H1 (cell line): ENCODE measurements at regions not wholly inside any gene's neighbourhood (a gene's known extent, or its start where the extent isn't known, plus 50 kb on each side); places are given as distances from the start of the nearest gene placed in this dataset.
"Not testable (repeated sequence)": the region's sequence is repeated elsewhere in the genome, so short reads cannot be mapped to it uniquely, and the experiment has no call there.

Experiments used
- CTCF ChIA-PET: fragments of 300-600 bp; sonication (Branson Sonifier 250); formaldehyde crosslinking; loops from one replicate; lab custom pipeline; 2021; ENCODE audit not compliant: partially characterized antibody; lab: Charles Lee
- POLR2A ChIA-PET: fragments of 300-600 bp; sonication (Branson Sonifier 250); formaldehyde crosslinking; loops from one replicate; lab custom pipeline; 2021; ENCODE audit warnings: inconsistent platforms; ENCODE audit not compliant: partially characterized antibody; lab: Charles Lee
- DNase-seq, 2 experiments: peaks; one replicate each; pipeline versions ENCODE4 v3.0.0 to v3.0.0-alpha.2; 2010 to 2022; ENCODE audit warnings: low spot score in 2 of 2, low read depth in 1 of 2, mixed read lengths in 1 of 2
- FAIRE-seq: peaks from 2 replicates; lab custom pipeline; 2011; peaks lifted over from hg19 to GRCh38; lab: Jason Lieb, UNC
- H2AFZ ChIP-seq: 2 replicates; pipeline ENCODE4 v1.8.1; 2012; ENCODE audit warnings: low read length, inconsistent platforms
- H2AK5ac ChIP-seq: 2 replicates; pipeline ENCODE4 v1.6.1; 2013; ENCODE audit warnings: low read depth, low read length
- H2BK120ac ChIP-seq: replicated peaks from 2 replicates; pipeline ENCODE3; 2013; ENCODE audit warnings: low read depth, low read length, inconsistent platforms
- H2BK12ac ChIP-seq: 2 replicates; pipeline ENCODE4 v1.6.1; 2013; ENCODE audit warnings: low read depth, low read length
- H2BK15ac ChIP-seq: 2 replicates; pipeline ENCODE4 v1.6.1; 2013; ENCODE audit warnings: low read length
- H2BK20ac ChIP-seq: 2 replicates; pipeline ENCODE4 v1.6.1; 2013; ENCODE audit warnings: low read length
- H2BK5ac ChIP-seq: 2 replicates; pipeline ENCODE4 v1.6.1; 2013; ENCODE audit warnings: low read depth, low read length
- H3K14ac ChIP-seq: 2 replicates; pipeline ENCODE4 v1.6.1; 2013; ENCODE audit warnings: inconsistent platforms; ENCODE audit not compliant: insufficient read length
- H3K18ac ChIP-seq: 2 replicates; pipeline ENCODE4 v1.6.1; 2013; ENCODE audit warnings: low read length; ENCODE audit errors: extremely low read depth
- H3K23ac ChIP-seq: 2 replicates; pipeline ENCODE4 v1.6.1; 2013; ENCODE audit warnings: inconsistent platforms; ENCODE audit not compliant: insufficient read length
- H3K23me2 ChIP-seq: 2 replicates; pipeline ENCODE4 v1.6.1; 2013; ENCODE audit warnings: low read depth, low read length
- H3K27ac ChIP-seq: 2 replicates; pipeline ENCODE4 v1.6.1; 2011; ENCODE audit warnings: low read depth, low read length, inconsistent platforms
- H3K27me3 ChIP-seq, 4 experiments: replicated peaks in 1 of 4; 1 replicate in 1 of 4; 2 replicates in 3 of 4; pipeline versions ENCODE4 v1.6.1 to v1.8.1; 2011 to 2013; ENCODE audit warnings: low read length in 3 of 4, mild to moderate bottlenecking in 3 of 4, inconsistent platforms in 2 of 4, mixed read lengths in 2 of 4, moderate library complexity in 1 of 4; ENCODE audit not compliant: control insufficient read depth in 3 of 4, insufficient read depth in 3 of 4; ENCODE audit errors: extremely low read depth in 1 of 4
- H3K36me3 ChIP-seq, 4 experiments: 2 replicates each; pipeline versions ENCODE4 v1.6.1 to v1.8.1; 2011 to 2013; ENCODE audit warnings: mild to moderate bottlenecking in 4 of 4, low read length in 3 of 4, moderate library complexity in 2 of 4, control low read depth in 1 of 4, inconsistent platforms in 1 of 4; ENCODE audit not compliant: insufficient read depth in 4 of 4, control insufficient read depth in 2 of 4
- H3K4ac ChIP-seq: replicated peaks from 2 replicates; pipeline ENCODE3; 2013; ENCODE audit warnings: low read length, low read depth, mixed read lengths, inconsistent platforms; ENCODE audit not compliant: insufficient read length
- H3K4me1 ChIP-seq, 4 experiments: replicated peaks in 1 of 4; 1 replicate in 1 of 4; 2 replicates in 3 of 4; pipeline versions ENCODE4 v1.6.1 to v1.8.1; 2011 to 2013; ENCODE audit warnings: low read length in 3 of 4, inconsistent platforms in 2 of 4, mixed read lengths in 1 of 4; ENCODE audit not compliant: insufficient read depth in 4 of 4, control insufficient read depth in 3 of 4
- H3K4me2 ChIP-seq, 2 experiments: 2 replicates each; pipeline versions ENCODE4 v1.6.1 to v1.8.1; 2011 to 2013; ENCODE audit warnings: low read depth in 2 of 2, low read length in 2 of 2, control low read depth in 1 of 2, inconsistent platforms in 1 of 2, mild to moderate bottlenecking in 1 of 2; ENCODE audit not compliant: insufficient read depth in 1 of 2
- H3K4me3 ChIP-seq, 4 experiments: fragments of 200-600, 300-600 bp in 1 of 4; sonication (generic), shearing (Covaris generic), sonication (Bioruptor Twin) in 1 of 4; 2 replicates each; pipeline versions ENCODE4 v1.5.1 to v1.8.1; 2011 to 2016; ENCODE audit warnings: low read length in 4 of 4, low read depth in 3 of 4, control low read depth in 2 of 4, inconsistent platforms in 2 of 4, mild to moderate bottlenecking in 2 of 4, mixed read lengths in 1 of 4, moderate library complexity in 1 of 4; ENCODE audit not compliant: insufficient read depth in 2 of 4; ENCODE audit errors: extremely low read depth in 1 of 4
- H3K56ac ChIP-seq: replicated peaks from 2 replicates; pipeline ENCODE3; 2013; ENCODE audit warnings: low read depth, mild to moderate bottlenecking, mixed read lengths, low read length, inconsistent platforms; ENCODE audit not compliant: insufficient read length
- H3K79me1 ChIP-seq: 2 replicates; pipeline ENCODE4 v1.6.1; 2013; ENCODE audit warnings: low read depth, low read length, control low read depth
- H3K79me2 ChIP-seq, 2 experiments: 2 replicates each; pipeline versions ENCODE4 v1.6.1 to v1.8.1; 2012 to 2013; ENCODE audit warnings: low read length in 2 of 2, mild to moderate bottlenecking in 2 of 2, inconsistent platforms in 1 of 2; ENCODE audit not compliant: insufficient read depth in 2 of 2, control insufficient read depth in 1 of 2
- H3K9ac ChIP-seq, 4 experiments: replicated peaks in 1 of 4; 1 replicate in 1 of 4; 2 replicates in 3 of 4; pipeline versions ENCODE4 v1.6.1 to v1.8.1; 2011 to 2013; ENCODE audit warnings: low read depth in 3 of 4, low read length in 3 of 4, control low read depth in 2 of 4, mild to moderate bottlenecking in 2 of 4, moderate library complexity in 2 of 4, inconsistent platforms in 1 of 4; ENCODE audit errors: extremely low read depth in 1 of 4
- H3K9me3 ChIP-seq, 2 experiments: 2 replicates each; pipeline versions ENCODE4 v1.6.1 to v1.8.1; 2012 to 2013; ENCODE audit warnings: mild to moderate bottlenecking in 2 of 2, moderate library complexity in 2 of 2, control low read depth in 1 of 2, inconsistent platforms in 1 of 2, low read depth in 1 of 2, low read length in 1 of 2, mixed read lengths in 1 of 2; ENCODE audit not compliant: insufficient read depth in 2 of 2
- H4K20me1 ChIP-seq, 2 experiments: replicated peaks in 1 of 2; 2 replicates each; pipeline versions ENCODE3 to v1.8.1; 2011 to 2013; ENCODE audit warnings: inconsistent platforms in 2 of 2, low read length in 2 of 2, mild to moderate bottlenecking in 1 of 2; ENCODE audit not compliant: insufficient read depth in 2 of 2, control insufficient read depth in 1 of 2
- H4K5ac ChIP-seq: 2 replicates; pipeline ENCODE4 v1.6.1; 2013; ENCODE audit warnings: low read length, low read depth, mixed read lengths, inconsistent platforms; ENCODE audit not compliant: insufficient read length
- H4K8ac ChIP-seq: 2 replicates; pipeline ENCODE4 v1.8.0; 2013; ENCODE audit warnings: mild to moderate bottlenecking, moderate library complexity, low read length, inconsistent platforms; ENCODE audit not compliant: insufficient read depth; ENCODE audit errors: extremely low read depth
- H4K91ac ChIP-seq: replicated peaks from 2 replicates; pipeline ENCODE3; 2013; ENCODE audit warnings: low read length, mixed read lengths, inconsistent platforms; ENCODE audit not compliant: insufficient read length
- WGBS, 2 experiments: shearing (Covaris generic) in 1 of 2; methylation state at CpG; one replicate each; pipeline versions ENCODE4 v1.1.6 to v1.1.7; 2013 to 2015; ENCODE audit warnings: low lambda C conversion rate in 2 of 2, mixed read lengths in 2 of 2, inconsistent platforms in 1 of 2, low coverage in 1 of 2, missing lambda C conversion rate in 1 of 2; ENCODE audit not compliant: insufficient replicate concordance in 2 of 2, insufficient coverage in 1 of 2, insufficient read length in 1 of 2; ENCODE audit errors: extremely low coverage in 1 of 2, missing lambda C conversion rate in 1 of 2; 5-methylcytosine and 5-hydroxymethylcytosine counted together

DNA sequence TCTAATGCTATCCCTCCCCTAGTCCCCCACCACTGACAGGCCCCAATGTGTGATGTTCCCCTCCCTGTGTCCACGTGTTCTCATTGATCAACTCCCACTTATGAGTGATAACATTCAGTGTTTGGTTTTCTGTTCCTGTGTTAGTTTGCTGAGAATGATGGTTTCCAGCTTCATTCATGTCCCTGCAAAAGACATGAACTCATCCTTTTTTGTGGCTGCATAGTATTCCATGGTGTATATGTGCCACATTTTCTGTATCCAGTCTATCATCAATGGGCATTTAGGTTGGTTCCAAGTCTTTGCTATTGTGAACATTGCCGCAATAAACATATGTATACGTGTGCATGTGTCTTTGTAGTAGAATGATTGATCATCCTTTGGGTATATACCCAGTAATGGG lies 153.1 kb downstream of the OR13H1 start:
- H2BK120ac ChIP-seq, H3K23ac ChIP-seq, DNase-seq, H3K4me1 ChIP-seq, H3K18ac ChIP-seq, H4K8ac ChIP-seq, H3K4me3 ChIP-seq, H3K56ac ChIP-seq, FAIRE-seq, H2BK12ac ChIP-seq, H3K9ac ChIP-seq, H3K4ac ChIP-seq, H2AK5ac ChIP-seq, H4K5ac ChIP-seq, H2BK20ac ChIP-seq, H4K20me1 ChIP-seq, CTCF ChIA-PET, POLR2A ChIA-PET, H3K4me2 ChIP-seq, H3K79me1 ChIP-seq, H4K91ac ChIP-seq, H3K23me2 ChIP-seq, H3K79me2 ChIP-seq, H2BK5ac ChIP-seq, H2BK15ac ChIP-seq, H3K14ac ChIP-seq, H3K27ac ChIP-seq, H2AFZ ChIP-seq, H3K27me3 ChIP-seq: not testable (repeated sequence)
- Histone ChIP-seq H3K36me3 (peaks cover 3 to 63% (median 21%) of the 10 kb centered on the region in 4 experiments; a peak in 6 of 8 replicates), H3K9me3 (peaks cover 18 to 20% of the 10 kb centered on the region in 2 experiments)
- 94% methylated on average over 3 of the region's 3 CpGs; no CpG with 5 or more reads in 1 of the 2 experiments for WGBS, 2 experiments
